ENCODE measurements at regions not wholly inside any gene's neighbourhood (a gene's known extent, or its start where the extent isn't known, plus 50 kb on each side); places are given as distances from the start of the nearest gene placed in this dataset.

DNA sequence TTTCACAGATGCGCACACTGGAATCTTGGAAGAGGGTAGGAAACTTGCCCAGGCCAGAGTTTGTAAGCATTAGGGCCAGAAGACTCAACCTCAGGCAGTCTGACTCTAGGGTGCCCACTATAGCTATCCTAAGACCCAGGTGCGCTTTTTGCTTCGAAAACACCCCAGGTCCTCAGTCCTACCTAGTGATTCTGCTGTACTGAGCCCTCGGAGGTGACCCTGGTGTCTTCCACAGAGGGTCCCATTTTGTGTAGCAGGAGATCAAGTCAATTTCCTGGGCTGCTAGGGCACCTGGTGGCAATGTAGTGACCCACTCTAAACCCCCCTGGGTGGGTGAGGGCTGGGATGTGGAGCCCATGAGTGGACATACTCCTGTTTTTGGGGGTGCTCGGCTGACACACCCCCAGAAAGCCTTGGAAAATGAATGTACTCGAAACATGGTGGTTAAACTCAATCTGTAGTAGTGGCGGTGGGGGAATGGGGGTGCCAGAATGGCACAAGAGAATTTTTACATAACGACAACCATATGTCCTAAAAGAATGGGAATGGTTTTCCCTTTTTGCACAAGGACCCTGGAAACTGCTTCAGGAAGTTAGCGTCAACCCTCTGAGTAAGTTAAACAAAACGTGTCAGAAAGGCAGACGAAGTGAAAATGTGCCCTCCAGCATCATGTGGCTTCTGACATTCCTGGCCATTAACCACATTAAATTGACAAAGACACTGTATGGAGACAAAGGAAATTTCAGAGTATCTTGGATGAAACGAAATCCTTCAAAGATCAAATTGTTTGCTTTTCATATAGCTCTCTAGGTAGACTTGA, 218.0 kb upstream of the COPS8 start:
- H3K36me3 ChIP-seq = no peaks in the 10 kb centered on the region
- 84 to 92% (median 84%) methylated on average over 12 of the region's 12 CpGs for WGBS, 3 donors
- H3K4me1 ChIP-seq (ENCODE audit: insufficient read depth) = no peaks in the 10 kb centered on the region
- intact Hi-C loops (cut with DNase I) = no loop called here
- H3K27me3 ChIP-seq = no peaks in the 10 kb centered on the region
- peaks cover 0 to 4% of the 10 kb centered on the region in 2 donors for H3K9me3 ChIP-seq
- no peak for DNase-seq
- H3K4me3 ChIP-seq = no peak overlapping the region
- TF ChIP-seq, protein P1, sequence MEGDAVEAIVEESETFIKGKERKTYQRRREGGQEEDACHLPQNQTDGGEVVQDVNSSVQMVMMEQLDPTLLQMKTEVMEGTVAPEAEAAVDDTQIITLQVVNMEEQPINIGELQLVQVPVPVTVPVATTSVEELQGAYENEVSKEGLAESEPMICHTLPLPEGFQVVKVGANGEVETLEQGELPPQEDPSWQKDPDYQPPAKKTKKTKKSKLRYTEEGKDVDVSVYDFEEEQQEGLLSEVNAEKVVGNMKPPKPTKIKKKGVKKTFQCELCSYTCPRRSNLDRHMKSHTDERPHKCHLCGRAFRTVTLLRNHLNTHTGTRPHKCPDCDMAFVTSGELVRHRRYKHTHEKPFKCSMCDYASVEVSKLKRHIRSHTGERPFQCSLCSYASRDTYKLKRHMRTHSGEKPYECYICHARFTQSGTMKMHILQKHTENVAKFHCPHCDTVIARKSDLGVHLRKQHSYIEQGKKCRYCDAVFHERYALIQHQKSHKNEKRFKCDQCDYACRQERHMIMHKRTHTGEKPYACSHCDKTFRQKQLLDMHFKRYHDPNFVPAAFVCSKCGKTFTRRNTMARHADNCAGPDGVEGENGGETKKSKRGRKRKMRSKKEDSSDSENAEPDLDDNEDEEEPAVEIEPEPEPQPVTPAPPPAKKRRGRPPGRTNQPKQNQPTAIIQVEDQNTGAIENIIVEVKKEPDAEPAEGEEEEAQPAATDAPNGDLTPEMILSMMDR (IDR thresholded peaks at IDR 0.05) = no peak
- no peak for TF ChIP-seq POLR2A (IDR thresholded peaks at IDR 0.05)
- no peak for TF ChIP-seq EP300 (IDR thresholded peaks at IDR 0.05)
- H3K27ac ChIP-seq = no peak overlapping the region

DNA sequence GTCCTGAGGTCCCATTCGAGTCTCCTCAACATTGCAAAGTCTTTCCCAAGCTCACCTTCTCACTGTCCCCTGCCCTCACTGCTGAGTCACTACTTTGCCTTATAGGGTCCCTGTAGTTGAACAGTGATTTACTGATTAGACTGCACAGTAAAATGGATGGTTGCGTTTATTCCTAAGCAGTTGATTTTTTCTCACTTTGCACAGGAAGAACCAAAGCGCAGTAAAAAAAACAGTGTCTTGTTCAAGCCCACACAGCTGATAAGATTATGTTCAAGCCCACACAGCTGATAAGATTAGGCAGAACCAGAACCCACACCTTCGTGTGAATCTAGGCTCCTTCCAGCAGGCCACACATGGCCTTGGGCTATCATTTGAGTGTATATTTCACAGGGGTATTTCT, 215.3 kb upstream of the COPS8 start:
- Histone ChIP-seq H3K4me3 (no peak overlapping the region), H3K27me3 (no peaks in the 10 kb centered on the region), H3K36me3 (no peaks in the 10 kb centered on the region), H3K9me3 (no peaks in the 10 kb centered on the region), H3K27ac (no peak overlapping the region), H3K4me1 (ENCODE audit: insufficient read depth) (no peaks in the 10 kb centered on the region)
- intact Hi-C loops (cut with DNase I) = no loop called here
- DNase-seq = no peak
- WGBS, 3 donors = 46 to 50% (median 48%) methylated on average over 4 of the region's 4 CpGs
- no peak for TF ChIP-seq POLR2A (IDR thresholded peaks at IDR 0.05)
- TF ChIP-seq, protein P1 (IDR thresholded peaks at IDR 0.05) = no peak
- no peak for TF ChIP-seq EP300 (IDR thresholded peaks at IDR 0.05)

DNA sequence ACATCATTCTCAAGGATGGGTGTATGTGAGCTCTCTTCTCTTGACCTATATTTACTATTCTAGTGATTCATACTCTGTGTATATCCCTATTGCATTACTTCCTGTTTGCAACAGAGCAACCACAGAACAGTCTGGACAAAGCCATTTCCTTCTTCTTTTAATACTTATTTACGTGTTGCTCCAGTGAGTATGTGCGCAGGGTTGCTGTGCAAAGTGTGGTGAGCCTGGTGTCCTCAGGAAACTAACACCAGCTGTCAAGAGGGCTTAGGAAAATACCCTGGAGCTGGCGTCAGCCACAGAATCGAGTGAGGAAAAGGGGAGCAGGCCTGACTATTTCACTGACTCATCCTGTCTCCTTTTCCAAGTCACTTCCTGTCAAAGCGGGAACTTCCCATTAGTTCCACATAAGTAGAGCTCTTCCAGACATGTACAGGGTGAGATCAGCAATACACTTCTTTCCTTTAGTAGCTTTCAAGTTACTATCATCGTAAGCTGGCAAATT, 214.1 kb upstream of the COPS8 start:
- DNase-seq = peak in 1 of 5 donors; percentile 23
- Histone ChIP-seq H3K27me3 (no peaks in the 10 kb centered on the region), H3K27ac (no peak overlapping the region), H3K36me3 (no peaks in the 10 kb centered on the region), H3K9me3 (no peaks in the 10 kb centered on the region), H3K4me1 (ENCODE audit: insufficient read depth) (no peaks in the 10 kb centered on the region), H3K4me3 (no peak overlapping the region)
- TF ChIP-seq, protein P1 (IDR thresholded peaks at IDR 0.05) = no peak
- TF ChIP-seq POLR2A (IDR thresholded peaks at IDR 0.05) = no peak
- no peak for TF ChIP-seq EP300 (IDR thresholded peaks at IDR 0.05)
- intact Hi-C loops (cut with DNase I) = no loop called here
- 59 to 73% (median 61%) methylated on average over 6 of the region's 6 CpGs for WGBS, 3 donors

DNA sequence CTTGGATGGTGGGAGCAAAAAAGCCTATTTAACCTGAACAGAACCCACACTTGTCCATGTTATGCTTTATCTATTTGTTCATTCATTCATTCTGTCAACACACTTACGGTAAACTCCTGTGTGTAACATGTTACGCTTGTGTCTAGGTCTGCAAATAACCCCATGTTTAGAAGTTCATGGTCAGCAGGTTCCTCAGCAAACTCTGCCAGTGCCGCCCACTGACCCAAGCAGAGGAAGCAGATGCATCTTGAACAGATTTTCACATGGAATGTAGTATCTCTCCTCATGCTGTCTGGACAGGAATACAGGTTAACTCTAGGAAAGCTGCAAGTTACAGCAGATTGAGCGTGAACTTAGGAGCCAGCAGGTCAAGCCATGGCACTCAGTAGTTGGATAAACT, 213.7 kb upstream of the COPS8 start:
- no peak for DNase-seq

DNA sequence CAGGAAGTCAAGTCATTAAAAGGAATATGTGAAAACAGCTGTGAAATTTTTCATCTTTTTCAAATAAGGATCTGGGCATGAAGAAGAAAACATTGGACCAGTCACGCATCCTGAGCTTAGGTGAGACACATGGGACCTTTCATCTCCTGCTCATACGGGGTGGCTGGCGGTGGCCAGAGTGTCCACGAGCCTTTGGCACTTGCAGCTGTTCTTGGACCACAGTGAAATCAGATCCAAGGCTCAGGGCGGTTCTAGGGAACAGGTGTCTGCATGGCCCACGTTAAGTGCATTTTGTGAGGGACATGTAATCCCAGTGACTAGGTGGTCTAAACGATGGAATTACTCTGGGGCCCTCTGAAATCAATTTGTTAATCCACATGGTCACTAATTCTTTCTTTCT, 212.7 kb upstream of the COPS8 start:
- H3K4me1 ChIP-seq (ENCODE audit: insufficient read depth) = no peaks in the 10 kb centered on the region
- no peaks in the 10 kb centered on the region for H3K27me3 ChIP-seq
- WGBS, 3 donors = 81 to 88% (median 86%) methylated on average over 7 of the region's 7 CpGs
- DNase-seq = no peak
- H3K27ac ChIP-seq = no peak overlapping the region
- no peaks in the 10 kb centered on the region for H3K9me3 ChIP-seq
- TF ChIP-seq EP300 (IDR thresholded peaks at IDR 0.05) = no peak
- TF ChIP-seq, protein P1 (IDR thresholded peaks at IDR 0.05) = no peak
- TF ChIP-seq POLR2A (IDR thresholded peaks at IDR 0.05) = no peak
- intact Hi-C loops (cut with DNase I) = no loop called here
- no peak overlapping the region for H3K4me3 ChIP-seq
- H3K36me3 ChIP-seq = no peaks in the 10 kb centered on the region

More for the DNA sequence above, 213.7 kb upstream of the COPS8 start:
- Histone ChIP-seq H3K9me3 (no peaks in the 10 kb centered on the region), H3K27ac (no peak overlapping the region), H3K27me3 (no peaks in the 10 kb centered on the region), H3K4me3 (no peak overlapping the region), H3K36me3 (no peaks in the 10 kb centered on the region), H3K4me1 (ENCODE audit: insufficient read depth) (no peaks in the 10 kb centered on the region)
- intact Hi-C loops (cut with DNase I) = no loop called here
- no peak for TF ChIP-seq POLR2A (IDR thresholded peaks at IDR 0.05)
- WGBS, 3 donors = 87 to 88% (median 88%) methylated on average over 4 of the region's 4 CpGs

All from ovary (tissue), 7 donors.